Ishikawa (cell line): ENCODE measurements at regions not wholly inside any gene's neighbourhood (a gene's known extent, or its start where the extent isn't known, plus 50 kb on each side); places are given as distances from the start of the nearest gene placed in this dataset.

Experiments used
- CEBPB ChIP-seq: IDR thresholded peaks from 2 replicates; pipeline ENCODE4 v1.6.1; 2012
- CREB1 ChIP-seq: IDR thresholded peaks from 2 replicates; pipeline ENCODE4 v1.6.1; 2012; ENCODE audit warnings: low read depth
- EGR1 ChIP-seq: IDR thresholded peaks from 2 replicates; pipeline ENCODE4 v1.6.1; 2012
- EP300 ChIP-seq: IDR thresholded peaks from 2 replicates; pipeline ENCODE4 v1.6.1; 2012; ENCODE audit warnings: borderline replicate concordance
- FOXM1 ChIP-seq: IDR thresholded peaks from 2 replicates; pipeline ENCODE4 v1.6.1; 2012; ENCODE audit warnings: low read depth, borderline replicate concordance
- NFIC ChIP-seq: IDR thresholded peaks from 2 replicates; pipeline ENCODE4 v1.6.1; 2012
- RAD21 ChIP-seq: IDR thresholded peaks from 2 replicates; pipeline ENCODE4 v1.6.1; 2012; ENCODE audit warnings: low read depth
- TAF1 ChIP-seq: IDR thresholded peaks from 2 replicates; pipeline ENCODE4 v1.6.1; 2012; ENCODE audit warnings: low read depth, mild to moderate bottlenecking
- TCF12 ChIP-seq: IDR thresholded peaks from 2 replicates; pipeline ENCODE4 v1.6.1; 2012; ENCODE audit warnings: low read depth
- TEAD4 ChIP-seq: IDR thresholded peaks from 2 replicates; pipeline ENCODE4 v1.6.1; 2012
- YY1 ChIP-seq: IDR thresholded peaks from 2 replicates; pipeline ENCODE4 v1.6.1; 2012; ENCODE audit warnings: low read depth
- ZBTB7A ChIP-seq: IDR thresholded peaks from 2 replicates; pipeline ENCODE4 v1.6.1; 2012; ENCODE audit warnings: low read depth
- TF ChIP-seq, protein P1 (sequence below): IDR thresholded peaks from 2 replicates; pipeline ENCODE4 v1.6.1; 2012
- TF ChIP-seq, protein P2 (sequence below): IDR thresholded peaks from 2 replicates; pipeline ENCODE4 v1.6.1; 2012
- TF ChIP-seq, protein P3 (sequence below): IDR thresholded peaks from 2 replicates; pipeline ENCODE4 v1.6.1; 2012; ENCODE audit warnings: low read depth, mild to moderate bottlenecking

DNA sequence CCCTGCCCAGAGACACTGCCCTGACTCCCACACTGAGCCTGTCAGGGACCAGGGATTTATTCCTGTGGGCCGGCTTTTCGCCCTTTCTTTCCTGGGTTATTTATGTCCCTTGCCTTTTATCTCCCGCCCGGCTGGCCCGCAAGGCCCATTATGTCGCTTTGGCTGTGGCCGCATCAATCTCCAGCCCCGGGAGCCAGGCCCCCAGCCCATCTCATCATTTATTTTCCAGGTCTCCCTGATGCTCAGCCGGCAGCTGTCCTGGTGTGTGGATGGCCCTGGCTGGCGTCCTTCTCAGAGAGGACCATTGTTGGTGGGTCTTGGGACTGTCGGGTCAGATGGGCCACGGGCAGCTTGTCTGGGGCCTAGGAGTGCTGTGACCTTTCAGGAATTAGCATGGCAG, 82.3 kb downstream of the FAM241B start:
- TF ChIP-seq TEAD4 = no peak
- no peak for TF ChIP-seq CEBPB
- no peak for TF ChIP-seq TAF1
- TF ChIP-seq CREB1 = no peak
- TF ChIP-seq, protein P1, sequence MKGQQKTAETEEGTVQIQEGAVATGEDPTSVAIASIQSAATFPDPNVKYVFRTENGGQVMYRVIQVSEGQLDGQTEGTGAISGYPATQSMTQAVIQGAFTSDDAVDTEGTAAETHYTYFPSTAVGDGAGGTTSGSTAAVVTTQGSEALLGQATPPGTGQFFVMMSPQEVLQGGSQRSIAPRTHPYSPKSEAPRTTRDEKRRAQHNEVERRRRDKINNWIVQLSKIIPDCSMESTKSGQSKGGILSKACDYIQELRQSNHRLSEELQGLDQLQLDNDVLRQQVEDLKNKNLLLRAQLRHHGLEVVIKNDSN = no peak
- TF ChIP-seq RAD21 = no peak
- TF ChIP-seq, protein P2, sequence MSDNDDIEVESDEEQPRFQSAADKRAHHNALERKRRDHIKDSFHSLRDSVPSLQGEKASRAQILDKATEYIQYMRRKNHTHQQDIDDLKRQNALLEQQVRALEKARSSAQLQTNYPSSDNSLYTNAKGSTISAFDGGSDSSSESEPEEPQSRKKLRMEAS = no peak
- TF ChIP-seq EGR1 = no peak
- no peak for TF ChIP-seq NFIC
- TF ChIP-seq TCF12 = no peak
- no peak for TF ChIP-seq ZBTB7A
- no peak for TF ChIP-seq YY1
- TF ChIP-seq EP300 = no peak
- TF ChIP-seq FOXM1 = no peak
- TF ChIP-seq, protein P3, sequence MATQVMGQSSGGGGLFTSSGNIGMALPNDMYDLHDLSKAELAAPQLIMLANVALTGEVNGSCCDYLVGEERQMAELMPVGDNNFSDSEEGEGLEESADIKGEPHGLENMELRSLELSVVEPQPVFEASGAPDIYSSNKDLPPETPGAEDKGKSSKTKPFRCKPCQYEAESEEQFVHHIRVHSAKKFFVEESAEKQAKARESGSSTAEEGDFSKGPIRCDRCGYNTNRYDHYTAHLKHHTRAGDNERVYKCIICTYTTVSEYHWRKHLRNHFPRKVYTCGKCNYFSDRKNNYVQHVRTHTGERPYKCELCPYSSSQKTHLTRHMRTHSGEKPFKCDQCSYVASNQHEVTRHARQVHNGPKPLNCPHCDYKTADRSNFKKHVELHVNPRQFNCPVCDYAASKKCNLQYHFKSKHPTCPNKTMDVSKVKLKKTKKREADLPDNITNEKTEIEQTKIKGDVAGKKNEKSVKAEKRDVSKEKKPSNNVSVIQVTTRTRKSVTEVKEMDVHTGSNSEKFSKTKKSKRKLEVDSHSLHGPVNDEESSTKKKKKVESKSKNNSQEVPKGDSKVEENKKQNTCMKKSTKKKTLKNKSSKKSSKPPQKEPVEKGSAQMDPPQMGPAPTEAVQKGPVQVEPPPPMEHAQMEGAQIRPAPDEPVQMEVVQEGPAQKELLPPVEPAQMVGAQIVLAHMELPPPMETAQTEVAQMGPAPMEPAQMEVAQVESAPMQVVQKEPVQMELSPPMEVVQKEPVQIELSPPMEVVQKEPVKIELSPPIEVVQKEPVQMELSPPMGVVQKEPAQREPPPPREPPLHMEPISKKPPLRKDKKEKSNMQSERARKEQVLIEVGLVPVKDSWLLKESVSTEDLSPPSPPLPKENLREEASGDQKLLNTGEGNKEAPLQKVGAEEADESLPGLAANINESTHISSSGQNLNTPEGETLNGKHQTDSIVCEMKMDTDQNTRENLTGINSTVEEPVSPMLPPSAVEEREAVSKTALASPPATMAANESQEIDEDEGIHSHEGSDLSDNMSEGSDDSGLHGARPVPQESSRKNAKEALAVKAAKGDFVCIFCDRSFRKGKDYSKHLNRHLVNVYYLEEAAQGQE = no peak

DNA sequence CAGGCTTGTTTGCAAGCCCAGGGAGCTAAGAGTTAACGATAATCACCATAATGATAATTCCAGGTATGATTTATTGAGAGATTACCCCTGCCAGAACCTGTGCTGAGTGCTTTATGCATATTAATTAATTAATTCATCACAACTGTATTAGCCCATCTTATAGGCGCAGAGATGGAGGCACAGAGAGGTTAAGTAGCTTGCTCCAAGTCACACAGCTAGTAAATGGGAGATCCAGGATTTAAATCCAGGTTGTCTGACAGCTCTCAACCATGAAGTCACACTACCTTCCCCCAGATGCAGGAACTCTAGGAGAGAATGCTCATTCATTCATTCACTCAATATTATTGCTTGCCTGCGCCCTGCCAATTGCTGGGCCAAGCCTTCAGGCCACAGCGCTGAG, 84.5 kb downstream of the FAM241B start:
- TF ChIP-seq EGR1 (no peak), FOXM1 (no peak), CEBPB (no peak), YY1 (no peak), CREB1 (no peak), RAD21 (no peak), TCF12 (no peak), TAF1 (no peak), TEAD4 (no peak), ZBTB7A (no peak), NFIC (no peak), EP300 (no peak)
- TF ChIP-seq, protein P3 = no peak
- TF ChIP-seq, protein P2 = no peak
- TF ChIP-seq, protein P1 = no peak

DNA sequence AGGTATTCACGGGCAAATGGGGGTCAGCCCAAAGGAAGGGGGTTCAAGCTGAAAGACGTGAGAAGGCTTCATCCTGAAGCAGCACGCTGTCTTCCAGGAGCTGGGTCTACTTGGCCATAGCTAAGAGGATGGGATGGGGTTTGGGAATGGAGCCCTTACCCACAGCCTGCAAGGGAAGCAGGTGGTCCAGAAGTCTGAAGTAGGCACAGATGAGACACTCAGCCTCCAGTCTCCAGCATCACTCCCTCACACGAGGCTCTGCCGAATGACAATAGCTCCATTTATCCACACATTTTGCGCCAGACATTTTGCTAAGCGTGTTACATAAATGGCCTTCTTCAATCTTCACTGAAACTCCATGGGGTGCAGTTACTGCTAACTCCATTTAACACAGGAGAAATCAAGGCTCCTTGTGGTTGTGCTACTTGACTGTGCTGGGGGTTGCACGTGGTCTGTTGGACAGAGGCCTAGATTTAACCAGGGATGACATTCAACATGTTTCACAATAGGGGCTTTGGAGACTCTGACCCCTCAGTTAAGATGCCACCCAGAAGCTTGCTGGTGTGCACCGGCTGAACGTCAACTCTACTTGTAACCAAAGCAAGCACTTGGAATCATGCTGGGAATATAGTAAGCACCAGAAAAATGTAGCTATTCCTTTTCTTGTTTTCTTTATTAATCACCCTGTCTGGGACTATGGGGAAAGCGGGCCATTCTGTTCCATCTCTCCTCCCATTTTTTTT, 85.3 kb downstream of the FAM241B start:
- TF ChIP-seq EGR1 (no peak), RAD21 (no peak), TAF1 (no peak), FOXM1 (no peak), NFIC (no peak), CEBPB (no peak), EP300 (no peak), CREB1 (no peak), TCF12 (no peak), YY1 (no peak), TEAD4 (no peak), ZBTB7A (no peak)
- TF ChIP-seq, protein P2 = no peak
- TF ChIP-seq, protein P1 = no peak
- TF ChIP-seq, protein P3 = no peak
